ENCODE measurements at regions not wholly inside any gene's neighbourhood (a gene's known extent, or its start where the extent isn't known, plus 50 kb on each side); places are given as distances from the start of the nearest gene placed in this dataset.

DNA sequence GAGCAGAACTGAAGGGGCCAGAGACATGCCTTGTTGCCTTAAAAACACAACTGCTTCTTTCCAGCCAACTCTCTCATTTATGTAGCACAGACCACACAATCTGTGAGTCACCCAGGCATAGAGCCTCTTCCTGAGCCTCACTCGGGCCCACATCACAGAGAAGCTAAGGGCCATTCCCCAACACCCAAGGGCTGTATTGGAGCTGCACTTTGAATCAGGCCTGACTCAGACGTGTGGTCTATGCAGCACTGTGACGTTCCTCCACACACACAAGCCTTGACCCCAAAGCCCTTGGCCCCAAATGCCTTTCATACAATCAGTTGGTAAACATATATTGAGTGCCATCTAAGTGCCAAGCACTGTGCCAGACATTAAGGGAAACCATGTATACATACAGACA lies 308.9 kb upstream of the DYNLRB2 start:
- no peak for TF ChIP-seq CTCF (IDR thresholded peaks at IDR 0.05)
- no peak for TF ChIP-seq POLR2AphosphoS5 (IDR thresholded peaks at IDR 0.05)
- TF ChIP-seq POLR2A (IDR thresholded peaks at IDR 0.05), result no peak
- TF ChIP-seq EP300 (IDR thresholded peaks at IDR 0.05), result no peak
